ENCODE measurements at regions not wholly inside any gene's neighbourhood (a gene's known extent, or its start where the extent isn't known, plus 50 kb on each side); places are given as distances from the start of the nearest gene placed in this dataset.

GRCh38 chr21:18191139-18191538 is 53.5 kb upstream of the CHODL start:
- no peaks in the 10 kb centered on the region for H3K27me3 ChIP-seq (ENCODE audit: control insufficient read depth in 2 of 2, insufficient read depth in 2 of 2, low read length in 2 of 2)
- H3K4me2 ChIP-seq (ENCODE audit: insufficient read depth, low read length), result no peak overlapping the region
- ChIA-PET CTCF (ENCODE audit: low intra/inter-chr PET ratio) (no interaction called here), POLR2A (no interaction called here)
- no peaks in the 10 kb centered on the region for H3K4me1 ChIP-seq (replicated peaks in 1 of 2; ENCODE audit: control insufficient read depth in 2 of 2, insufficient read depth in 2 of 2, low read length in 2 of 2)
- H3K9me3 ChIP-seq (replicated peaks; ENCODE audit: control insufficient read depth, insufficient read depth, low read depth, low read length), result no peaks in the 10 kb centered on the region; the same call in 1 of the 2 replicates
- no peak for ATAC-seq
- DNase-seq (ENCODE audit: extremely low read depth in 1 of 4, low spot score in 3 of 4), result no peak
- H3K9me1 ChIP-seq (ENCODE audit: control insufficient read depth, insufficient read depth, low read length), result no peaks in the 10 kb centered on the region
- no peaks in the 10 kb centered on the region for H4K20me1 ChIP-seq (replicated peaks; ENCODE audit: control insufficient read depth, insufficient read depth, low read length)
- in situ Hi-C loops (cut with MboI) (no loop called here), intact Hi-C loops (cut with micrococcal nuclease) (no loop called here)
- no peak for FAIRE-seq
- H3K79me2 ChIP-seq (ENCODE audit: control insufficient read depth, insufficient read depth, low read length), result no peaks in the 10 kb centered on the region
- no peak overlapping the region for H3K4me3 ChIP-seq
- H3K36me3 ChIP-seq (ENCODE audit: control insufficient read depth, insufficient read depth, low read length), result no peaks in the 10 kb centered on the region
- H3K9ac ChIP-seq (ENCODE audit: insufficient read depth in 1 of 2, low read depth in 2 of 2, low read length in 2 of 2), result no peak overlapping the region
- no TSS peak for BruUV-seq (replicated peaks)
- H2AFZ ChIP-seq (ENCODE audit: low read depth, low read length), result no peak overlapping the region
- TF ChIP-seq ZNF655 (CRISPR knock-in tag; IDR thresholded peaks at IDR 0.05), result no peak
- 0 out of 2 replicates have a peak, but pooled peaks have one; percentile 26 for TF ChIP-seq MAFK (IDR thresholded peaks at IDR 0.05; ENCODE audit: low read length)
- no peak for TF ChIP-seq TCF7L2 (IDR thresholded peaks at IDR 0.05; ENCODE audit: low read depth, low read length)
- no peak for TF ChIP-seq KLF1 (tag; IDR thresholded peaks at IDR 0.05)
- peak; percentile 42; the same call in 1 of the 2 replicates for TF ChIP-seq MAFG (tag; conservative IDR thresholded peaks at IDR 0.05)
- TF ChIP-seq PRMT5 (CRISPR knock-in tag; IDR thresholded peaks at IDR 0.05), result no peak
- no peak for TF ChIP-seq KAT8 (IDR thresholded peaks at IDR 0.05; ENCODE audit: low read depth)
- TF ChIP-seq GTF2F1 (IDR thresholded peaks at IDR 0.05; ENCODE audit: low read depth, low read length), result no peak
- peak; percentile 43; the same call in 1 of the 2 replicates for TF ChIP-seq ZNF316 (IDR thresholded peaks at IDR 0.05)
- TF ChIP-seq ZNF551 (CRISPR knock-in tag; IDR thresholded peaks at IDR 0.05), result no peak
- peak; percentile 53 for TF ChIP-seq MAFF (IDR thresholded peaks at IDR 0.05; ENCODE audit: low read length)
- H3K27ac ChIP-seq (ENCODE audit: extremely low read depth, low read depth, low read length), result no peak overlapping the region
